H1 (cell line): ENCODE measurements at regions not wholly inside any gene's neighbourhood (a gene's known extent, or its start where the extent isn't known, plus 50 kb on each side); places are given as distances from the start of the nearest gene placed in this dataset.
A peak's percentile ranks its signal among the peaks of the same experiment; 100 is the strongest.

ENCODE experiments used
- CTCF ChIA-PET: fragments of 300-600 bp; sonication (Branson Sonifier 250); formaldehyde crosslinking; loops from one replicate; lab custom pipeline; 2021; ENCODE audit not compliant: partially characterized antibody; lab: Charles Lee
- POLR2A ChIA-PET: fragments of 300-600 bp; sonication (Branson Sonifier 250); formaldehyde crosslinking; loops from one replicate; lab custom pipeline; 2021; ENCODE audit warnings: inconsistent platforms; ENCODE audit not compliant: partially characterized antibody; lab: Charles Lee
- DNase-seq, 2 experiments: peaks; one replicate each; pipeline versions ENCODE4 v3.0.0 to v3.0.0-alpha.2; 2010 to 2022; ENCODE audit warnings: low spot score in 2 of 2, low read depth in 1 of 2, mixed read lengths in 1 of 2
- FAIRE-seq: peaks from 2 replicates; lab custom pipeline; 2011; peaks lifted over from hg19 to GRCh38; lab: Jason Lieb, UNC
- H2AFZ ChIP-seq: 2 replicates; pipeline ENCODE4 v1.8.1; 2012; ENCODE audit warnings: low read length, inconsistent platforms
- H2AK5ac ChIP-seq: 2 replicates; pipeline ENCODE4 v1.6.1; 2013; ENCODE audit warnings: low read depth, low read length
- H2BK120ac ChIP-seq: replicated peaks from 2 replicates; pipeline ENCODE3; 2013; ENCODE audit warnings: low read depth, low read length, inconsistent platforms
- H2BK12ac ChIP-seq: 2 replicates; pipeline ENCODE4 v1.6.1; 2013; ENCODE audit warnings: low read depth, low read length
- H2BK15ac ChIP-seq: 2 replicates; pipeline ENCODE4 v1.6.1; 2013; ENCODE audit warnings: low read length
- H2BK20ac ChIP-seq: 2 replicates; pipeline ENCODE4 v1.6.1; 2013; ENCODE audit warnings: low read length
- H2BK5ac ChIP-seq: 2 replicates; pipeline ENCODE4 v1.6.1; 2013; ENCODE audit warnings: low read depth, low read length
- H3K14ac ChIP-seq: 2 replicates; pipeline ENCODE4 v1.6.1; 2013; ENCODE audit warnings: inconsistent platforms; ENCODE audit not compliant: insufficient read length
- H3K18ac ChIP-seq: 2 replicates; pipeline ENCODE4 v1.6.1; 2013; ENCODE audit warnings: low read length; ENCODE audit errors: extremely low read depth
- H3K23ac ChIP-seq: 2 replicates; pipeline ENCODE4 v1.6.1; 2013; ENCODE audit warnings: inconsistent platforms; ENCODE audit not compliant: insufficient read length
- H3K23me2 ChIP-seq: 2 replicates; pipeline ENCODE4 v1.6.1; 2013; ENCODE audit warnings: low read depth, low read length
- H3K27ac ChIP-seq: 2 replicates; pipeline ENCODE4 v1.6.1; 2011; ENCODE audit warnings: low read depth, low read length, inconsistent platforms
- H3K27me3 ChIP-seq, 4 experiments: replicated peaks in 1 of 4; 1 replicate in 1 of 4; 2 replicates in 3 of 4; pipeline versions ENCODE4 v1.6.1 to v1.8.1; 2011 to 2013; ENCODE audit warnings: low read length in 3 of 4, mild to moderate bottlenecking in 3 of 4, inconsistent platforms in 2 of 4, mixed read lengths in 2 of 4, moderate library complexity in 1 of 4; ENCODE audit not compliant: control insufficient read depth in 3 of 4, insufficient read depth in 3 of 4; ENCODE audit errors: extremely low read depth in 1 of 4
- H3K36me3 ChIP-seq, 4 experiments: 2 replicates each; pipeline versions ENCODE4 v1.6.1 to v1.8.1; 2011 to 2013; ENCODE audit warnings: mild to moderate bottlenecking in 4 of 4, low read length in 3 of 4, moderate library complexity in 2 of 4, control low read depth in 1 of 4, inconsistent platforms in 1 of 4; ENCODE audit not compliant: insufficient read depth in 4 of 4, control insufficient read depth in 2 of 4
- H3K4ac ChIP-seq: replicated peaks from 2 replicates; pipeline ENCODE3; 2013; ENCODE audit warnings: low read length, low read depth, mixed read lengths, inconsistent platforms; ENCODE audit not compliant: insufficient read length
- H3K4me1 ChIP-seq, 4 experiments: replicated peaks in 1 of 4; 1 replicate in 1 of 4; 2 replicates in 3 of 4; pipeline versions ENCODE4 v1.6.1 to v1.8.1; 2011 to 2013; ENCODE audit warnings: low read length in 3 of 4, inconsistent platforms in 2 of 4, mixed read lengths in 1 of 4; ENCODE audit not compliant: insufficient read depth in 4 of 4, control insufficient read depth in 3 of 4
- H3K4me2 ChIP-seq, 2 experiments: 2 replicates each; pipeline versions ENCODE4 v1.6.1 to v1.8.1; 2011 to 2013; ENCODE audit warnings: low read depth in 2 of 2, low read length in 2 of 2, control low read depth in 1 of 2, inconsistent platforms in 1 of 2, mild to moderate bottlenecking in 1 of 2; ENCODE audit not compliant: insufficient read depth in 1 of 2
- H3K4me3 ChIP-seq, 4 experiments: fragments of 200-600, 300-600 bp in 1 of 4; sonication (generic), shearing (Covaris generic), sonication (Bioruptor Twin) in 1 of 4; 2 replicates each; pipeline versions ENCODE4 v1.5.1 to v1.8.1; 2011 to 2016; ENCODE audit warnings: low read length in 4 of 4, low read depth in 3 of 4, control low read depth in 2 of 4, inconsistent platforms in 2 of 4, mild to moderate bottlenecking in 2 of 4, mixed read lengths in 1 of 4, moderate library complexity in 1 of 4; ENCODE audit not compliant: insufficient read depth in 2 of 4; ENCODE audit errors: extremely low read depth in 1 of 4
- H3K56ac ChIP-seq: replicated peaks from 2 replicates; pipeline ENCODE3; 2013; ENCODE audit warnings: low read depth, mild to moderate bottlenecking, mixed read lengths, low read length, inconsistent platforms; ENCODE audit not compliant: insufficient read length
- H3K79me1 ChIP-seq: 2 replicates; pipeline ENCODE4 v1.6.1; 2013; ENCODE audit warnings: low read depth, low read length, control low read depth
- H3K79me2 ChIP-seq, 2 experiments: 2 replicates each; pipeline versions ENCODE4 v1.6.1 to v1.8.1; 2012 to 2013; ENCODE audit warnings: low read length in 2 of 2, mild to moderate bottlenecking in 2 of 2, inconsistent platforms in 1 of 2; ENCODE audit not compliant: insufficient read depth in 2 of 2, control insufficient read depth in 1 of 2
- H3K9ac ChIP-seq, 4 experiments: replicated peaks in 1 of 4; 1 replicate in 1 of 4; 2 replicates in 3 of 4; pipeline versions ENCODE4 v1.6.1 to v1.8.1; 2011 to 2013; ENCODE audit warnings: low read depth in 3 of 4, low read length in 3 of 4, control low read depth in 2 of 4, mild to moderate bottlenecking in 2 of 4, moderate library complexity in 2 of 4, inconsistent platforms in 1 of 4; ENCODE audit errors: extremely low read depth in 1 of 4
- H3K9me3 ChIP-seq, 2 experiments: 2 replicates each; pipeline versions ENCODE4 v1.6.1 to v1.8.1; 2012 to 2013; ENCODE audit warnings: mild to moderate bottlenecking in 2 of 2, moderate library complexity in 2 of 2, control low read depth in 1 of 2, inconsistent platforms in 1 of 2, low read depth in 1 of 2, low read length in 1 of 2, mixed read lengths in 1 of 2; ENCODE audit not compliant: insufficient read depth in 2 of 2
- H4K20me1 ChIP-seq, 2 experiments: replicated peaks in 1 of 2; 2 replicates each; pipeline versions ENCODE3 to v1.8.1; 2011 to 2013; ENCODE audit warnings: inconsistent platforms in 2 of 2, low read length in 2 of 2, mild to moderate bottlenecking in 1 of 2; ENCODE audit not compliant: insufficient read depth in 2 of 2, control insufficient read depth in 1 of 2
- H4K5ac ChIP-seq: 2 replicates; pipeline ENCODE4 v1.6.1; 2013; ENCODE audit warnings: low read length, low read depth, mixed read lengths, inconsistent platforms; ENCODE audit not compliant: insufficient read length
- H4K8ac ChIP-seq: 2 replicates; pipeline ENCODE4 v1.8.0; 2013; ENCODE audit warnings: mild to moderate bottlenecking, moderate library complexity, low read length, inconsistent platforms; ENCODE audit not compliant: insufficient read depth; ENCODE audit errors: extremely low read depth
- H4K91ac ChIP-seq: replicated peaks from 2 replicates; pipeline ENCODE3; 2013; ENCODE audit warnings: low read length, mixed read lengths, inconsistent platforms; ENCODE audit not compliant: insufficient read length
- CBX8 ChIP-seq: fragments of 300-800, 300-1000 bp; sonication (generic); IDR thresholded peaks from 2 replicates; pipeline ENCODE4 v1.7.1; 2016; ENCODE audit warnings: low read depth, low read length, borderline replicate concordance
- E2F6 ChIP-seq: IDR thresholded peaks from 2 replicates; pipeline ENCODE4 v1.6.1; 2012; ENCODE audit warnings: inconsistent platforms
- HDAC6 ChIP-seq: IDR thresholded peaks from one replicate; pipeline ENCODE4 v1.7.1; 2012; ENCODE audit warnings: low read depth, mild to moderate bottlenecking, inconsistent platforms, low read length, moderate library complexity
- WGBS, 2 experiments: shearing (Covaris generic) in 1 of 2; methylation state at CpG; one replicate each; pipeline versions ENCODE4 v1.1.6 to v1.1.7; 2013 to 2015; ENCODE audit warnings: low lambda C conversion rate in 2 of 2, mixed read lengths in 2 of 2, inconsistent platforms in 1 of 2, low coverage in 1 of 2, missing lambda C conversion rate in 1 of 2; ENCODE audit not compliant: insufficient replicate concordance in 2 of 2, insufficient coverage in 1 of 2, insufficient read length in 1 of 2; ENCODE audit errors: extremely low coverage in 1 of 2, missing lambda C conversion rate in 1 of 2; 5-methylcytosine and 5-hydroxymethylcytosine counted together

- H3K36me3 ChIP-seq, result no peaks in the 10 kb centered on the region
- WGBS, 2 experiments, result 91% methylated on average over 18 of the region's 18 CpGs; no CpG with 5 or more reads in 1 of the 2 experiments
Measured at GRCh38 chr1:4481451-4481850, 173.0 kb upstream of the AJAP1 start.

More at GRCh38 chr1:4481451-4481850, 173.0 kb upstream of the AJAP1 start:
- POLR2A ChIA-PET, result no interaction called here
- Histone ChIP-seq H3K9ac (no peak overlapping the region), H4K5ac (no peak overlapping the region), H3K23ac (no peak overlapping the region), H3K4ac (no peak overlapping the region), H2AFZ (no peak overlapping the region), H3K79me1 (no peaks in the 10 kb centered on the region), H4K8ac (peak overlapping the region; percentile 69), H2BK20ac (no peak overlapping the region), H2BK120ac (no peak overlapping the region), H2AK5ac (no peak overlapping the region), H3K23me2 (no peaks in the 10 kb centered on the region), H3K79me2 (no peaks in the 10 kb centered on the region), H3K56ac (no peak overlapping the region), H3K18ac (no peak overlapping the region), H2BK5ac (no peak overlapping the region), H4K91ac (no peak overlapping the region), H2BK15ac (no peak overlapping the region), H3K9me3 (peaks cover 33 to 68% of the 10 kb centered on the region in 2 experiments), H3K4me2 (no peak overlapping the region), H2BK12ac (no peak overlapping the region), H3K14ac (no peak overlapping the region), H4K20me1 (no peaks in the 10 kb centered on the region), H3K27ac (no peak overlapping the region), H3K4me1 (no peaks in the 10 kb centered on the region; a peak in 1 of 7 replicates), H3K4me3 (no peak overlapping the region), H3K27me3 (no peaks in the 10 kb centered on the region)
- FAIRE-seq, result no peak
- CTCF ChIA-PET, result no interaction called here
- TF ChIP-seq E2F6 (no peak), HDAC6 (no peak), CBX8 (no peak)
- no peak for DNase-seq
